Caco-2 (cell line): ENCODE measurements at regions not wholly inside any gene's neighbourhood (a gene's known extent, or its start where the extent isn't known, plus 50 kb on each side); places are given as distances from the start of the nearest gene placed in this dataset.

Source experiments
- BruUV-seq: library from RNA; stranded (reverse); fragments of 400-500 nt; replicated peaks from 2 replicates; lab custom pipeline; 2021; lab: Mats Ljungman, UMichigan
- CTCF ChIA-PET: fragments of 300-600 bp; sonication (Branson Sonifier 250); formaldehyde crosslinking; loops from one replicate; lab custom pipeline; 2022; ENCODE audit warnings: antibody characterized with exemption; lab: Charles Lee
- POLR2A ChIA-PET: fragments of 300-600 bp; sonication (Branson Sonifier 250); formaldehyde crosslinking; loops from one replicate; lab custom pipeline; 2022; ENCODE audit warnings: antibody characterized with exemption; lab: Charles Lee
- DNase-seq, 2 experiments: peaks; one replicate each; pipeline versions ENCODE4 v3.0.0 to v3.0.0-alpha.2; 2020 to 2022
- H3K27me3 ChIP-seq: replicated peaks from 2 replicates; pipeline ENCODE4 v1.6.0; 2011; ENCODE audit warnings: low read length; ENCODE audit not compliant: control insufficient read depth, insufficient read depth
- H3K36me3 ChIP-seq: 2 replicates; pipeline ENCODE4 v1.5.1; 2011; ENCODE audit warnings: low read length; ENCODE audit not compliant: control insufficient read depth, insufficient read depth
- H3K4me1 ChIP-seq: fragments of 250-450 bp; sonication (Bioruptor Pico); 2 replicates; pipeline ENCODE4 v1.5.1; 2020; ENCODE audit warnings: mild to moderate bottlenecking
- H3K4me3 ChIP-seq: 2 replicates; pipeline ENCODE4 v1.5.1; 2011; ENCODE audit warnings: low read depth, mild to moderate bottlenecking, control low read depth, low read length
- H3K9me3 ChIP-seq: fragments of 250-450 bp; sonication (Bioruptor Pico); 2 replicates; pipeline ENCODE4 v1.5.1; 2020; ENCODE audit warnings: mild to moderate bottlenecking, moderate library complexity
- H3K27ac Mint-ChIP-seq: one replicate; pipeline ENCODE4 v1.8.0; 2022; ENCODE audit warnings: mixed read lengths; ENCODE audit not compliant: unreplicated experiment
- H3K27me3 Mint-ChIP-seq: one replicate; pipeline ENCODE4 v1.8.0; 2022; ENCODE audit warnings: mixed read lengths; ENCODE audit not compliant: insufficient read depth, unreplicated experiment
- H3K36me3 Mint-ChIP-seq: one replicate; pipeline ENCODE4 v1.8.0; 2022; ENCODE audit warnings: mild to moderate bottlenecking, mixed read lengths; ENCODE audit not compliant: insufficient read depth, unreplicated experiment
- H3K4me1 Mint-ChIP-seq: one replicate; pipeline ENCODE4 v1.8.0; 2022; ENCODE audit warnings: low read depth, mixed read lengths; ENCODE audit not compliant: unreplicated experiment
- H3K4me3 Mint-ChIP-seq: one replicate; pipeline ENCODE4 v1.8.0; 2022; ENCODE audit warnings: mild to moderate bottlenecking, moderate library complexity, mixed read lengths; ENCODE audit not compliant: unreplicated experiment
- H3K9me3 Mint-ChIP-seq: one replicate; pipeline ENCODE4 v1.8.0; 2022; ENCODE audit warnings: mixed read lengths; ENCODE audit not compliant: unreplicated experiment
- intact Hi-C: fragments of 100-400 bp; cut with micrococcal nuclease; formaldehyde crosslinking; loops from one replicate; pipeline ENCODE4 v1.10.0; 2022; ENCODE audit not compliant: unreplicated experiment
- TF ChIP-seq, protein P1 (sequence below), 2 experiments: fragments of 200-600 bp in 1 of 2; IDR thresholded peaks; 1 replicate in 1 of 2; 2 replicates in 1 of 2; pipeline versions ENCODE4 v1.5.1 to v1.8.0; 2011 to 2022; ENCODE audit warnings: antibody characterized with exemption in 1 of 2, control low read depth in 1 of 2, inconsistent platforms in 1 of 2, low read depth in 1 of 2, low read length in 1 of 2, mild to moderate bottlenecking in 1 of 2, moderate library complexity in 1 of 2; ENCODE audit not compliant: insufficient read depth in 1 of 2, severe bottlenecking in 1 of 2, unreplicated experiment in 1 of 2

DNA sequence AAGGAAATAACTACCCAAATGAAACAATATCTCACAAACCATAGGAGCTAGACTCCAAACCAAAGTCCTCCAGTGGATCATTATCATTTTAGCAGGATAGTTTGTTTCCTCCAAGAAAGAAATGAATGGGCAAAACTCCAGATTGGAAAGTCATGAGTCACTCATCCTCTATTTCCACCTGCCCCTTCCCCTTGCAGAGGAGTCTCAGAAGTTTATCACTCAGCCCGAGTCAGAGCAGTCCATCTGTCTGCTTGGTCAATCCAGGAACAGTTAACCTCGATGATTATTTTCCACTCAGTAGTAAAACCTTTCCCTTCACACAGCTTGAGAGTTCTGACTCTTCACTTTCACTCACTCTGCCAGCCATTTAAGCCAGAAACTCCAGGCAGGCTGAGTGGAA is 462.2 kb downstream of the BCL11A start:
- Mint-ChIP-seq H3K9me3 (peaks cover 9% of the 10 kb centered on the region), H3K27ac (peak overlapping the region; percentile 94), H3K27me3 (no peaks in the 10 kb centered on the region), H3K4me1 (peaks cover 52% of the 10 kb centered on the region), H3K36me3 (peaks cover 29% of the 10 kb centered on the region), H3K4me3 (no peak overlapping the region)
- no peak overlapping the region for H3K4me3 ChIP-seq
- no peaks in the 10 kb centered on the region for H3K36me3 ChIP-seq
- DNase-seq = peak in 1 of 2 experiments; percentile 15
- no peaks in the 10 kb centered on the region; the same call in 1 of the 2 replicates for H3K9me3 ChIP-seq
- intact Hi-C loops = loop anchor here (5.0 kb wide), 1 partner anchor 276 kb away; no protein-coding TSS in a partner anchor
- CTCF ChIA-PET = no interaction called here
- peaks cover 62% of the 10 kb centered on the region for H3K4me1 ChIP-seq
- no peaks in the 10 kb centered on the region for H3K27me3 ChIP-seq
- no TSS peak for BruUV-seq
- TF ChIP-seq, protein P1, sequence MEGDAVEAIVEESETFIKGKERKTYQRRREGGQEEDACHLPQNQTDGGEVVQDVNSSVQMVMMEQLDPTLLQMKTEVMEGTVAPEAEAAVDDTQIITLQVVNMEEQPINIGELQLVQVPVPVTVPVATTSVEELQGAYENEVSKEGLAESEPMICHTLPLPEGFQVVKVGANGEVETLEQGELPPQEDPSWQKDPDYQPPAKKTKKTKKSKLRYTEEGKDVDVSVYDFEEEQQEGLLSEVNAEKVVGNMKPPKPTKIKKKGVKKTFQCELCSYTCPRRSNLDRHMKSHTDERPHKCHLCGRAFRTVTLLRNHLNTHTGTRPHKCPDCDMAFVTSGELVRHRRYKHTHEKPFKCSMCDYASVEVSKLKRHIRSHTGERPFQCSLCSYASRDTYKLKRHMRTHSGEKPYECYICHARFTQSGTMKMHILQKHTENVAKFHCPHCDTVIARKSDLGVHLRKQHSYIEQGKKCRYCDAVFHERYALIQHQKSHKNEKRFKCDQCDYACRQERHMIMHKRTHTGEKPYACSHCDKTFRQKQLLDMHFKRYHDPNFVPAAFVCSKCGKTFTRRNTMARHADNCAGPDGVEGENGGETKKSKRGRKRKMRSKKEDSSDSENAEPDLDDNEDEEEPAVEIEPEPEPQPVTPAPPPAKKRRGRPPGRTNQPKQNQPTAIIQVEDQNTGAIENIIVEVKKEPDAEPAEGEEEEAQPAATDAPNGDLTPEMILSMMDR (IDR thresholded peaks at IDR 0.05; ENCODE audit: insufficient read depth in 1 of 2, low read depth in 1 of 2, low read length in 1 of 2, severe bottlenecking in 1 of 2, unreplicated experiment in 1 of 2) = no peak
- POLR2A ChIA-PET = interaction anchor here (0.6 kb wide), 1 partner anchor 791 kb away, joined by 4 read pairs; no protein-coding TSS in a partner anchor

DNA sequence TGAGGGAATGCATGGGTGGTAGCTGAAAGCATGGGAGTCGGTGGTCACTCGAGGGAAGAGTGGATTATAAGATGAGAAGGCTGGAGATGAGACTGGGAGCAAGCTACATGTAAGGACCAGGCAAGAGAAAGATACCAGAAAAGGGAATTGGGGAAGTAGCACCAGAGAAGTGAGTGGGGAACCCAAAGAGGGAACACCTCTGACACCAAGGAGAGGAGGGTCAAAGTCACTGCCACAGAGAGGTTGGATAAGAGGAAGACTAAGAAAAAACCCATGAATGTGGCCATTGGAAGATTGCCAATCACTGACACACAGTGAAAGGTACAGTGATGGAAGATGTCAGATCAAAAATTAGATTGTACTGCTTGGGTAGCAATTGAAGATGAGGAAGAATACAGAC is 473.9 kb downstream of the BCL11A start:
- Histone ChIP-seq H3K4me1 (no peaks in the 10 kb centered on the region), H3K4me3 (no peak overlapping the region), H3K36me3 (no peaks in the 10 kb centered on the region), H3K9me3 (no peaks in the 10 kb centered on the region), H3K27me3 (no peaks in the 10 kb centered on the region)
- Mint-ChIP-seq H3K4me3 (no peak overlapping the region), H3K4me1 (no peaks in the 10 kb centered on the region), H3K9me3 (no peaks in the 10 kb centered on the region), H3K36me3 (no peaks in the 10 kb centered on the region), H3K27me3 (no peaks in the 10 kb centered on the region), H3K27ac (no peak overlapping the region)
- DNase-seq = no peak
- TF ChIP-seq, protein P1 (IDR thresholded peaks at IDR 0.05; ENCODE audit: insufficient read depth in 1 of 2, low read depth in 1 of 2, low read length in 1 of 2, severe bottlenecking in 1 of 2, unreplicated experiment in 1 of 2) = no peak
- no TSS peak for BruUV-seq
- intact Hi-C loops = no loop called here
- CTCF ChIA-PET = no interaction called here
- POLR2A ChIA-PET = no interaction called here

DNA sequence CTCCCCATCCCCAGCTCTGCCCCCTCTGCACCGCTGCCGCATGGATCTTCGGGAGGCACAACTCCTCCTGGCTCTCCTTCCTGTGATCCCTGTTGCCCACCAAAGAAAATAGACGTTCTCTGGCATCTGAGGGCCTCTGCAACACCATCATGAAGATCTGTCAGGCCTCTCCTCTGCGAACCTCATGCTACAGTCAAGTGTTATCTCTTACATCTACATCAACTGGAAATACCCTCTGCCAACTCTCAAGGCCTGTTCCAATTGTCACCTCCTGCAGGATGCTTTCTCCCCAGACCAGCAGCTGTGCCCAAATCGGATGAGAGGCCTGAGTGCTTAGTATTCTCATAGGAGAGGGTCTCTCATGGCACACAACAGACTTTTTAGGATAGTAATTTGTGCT is 478.4 kb downstream of the BCL11A start:
- TF ChIP-seq, protein P1 (IDR thresholded peaks at IDR 0.05; ENCODE audit: insufficient read depth in 1 of 2, low read depth in 1 of 2, low read length in 1 of 2, severe bottlenecking in 1 of 2, unreplicated experiment in 1 of 2) = no peak
- Mint-ChIP-seq H3K36me3 (no peaks in the 10 kb centered on the region), H3K27me3 (no peaks in the 10 kb centered on the region), H3K4me1 (no peaks in the 10 kb centered on the region), H3K27ac (no peak overlapping the region), H3K4me3 (no peak overlapping the region), H3K9me3 (no peaks in the 10 kb centered on the region)
- Histone ChIP-seq H3K36me3 (no peaks in the 10 kb centered on the region), H3K4me1 (no peaks in the 10 kb centered on the region), H3K9me3 (no peaks in the 10 kb centered on the region), H3K4me3 (no peak overlapping the region), H3K27me3 (no peaks in the 10 kb centered on the region)
- no peak for DNase-seq
- POLR2A ChIA-PET = no interaction called here
- intact Hi-C loops = no loop called here
- CTCF ChIA-PET = no interaction called here
- BruUV-seq = no TSS peak
